GM12878 (cell line): ENCODE measurements at regions not wholly inside any gene's neighbourhood (a gene's known extent, or its start where the extent isn't known, plus 50 kb on each side); places are given as distances from the start of the nearest gene placed in this dataset.

ENCODE experiments used
- ATAC-seq: fragments of 200-7000 bp; cut with Tn5 transposase; 3 replicates; pipeline ENCODE4 v1.9.1; 2020; ENCODE audit warnings: mild to moderate bottlenecking, moderate library complexity
- BruUV-seq: library from RNA; stranded (reverse); fragments of 400-500 nt; replicated peaks from 2 replicates; lab custom pipeline; 2021; lab: Mats Ljungman, UMichigan
- CTCF ChIA-PET: fragments of 300-600 bp; sonication (Branson Sonifier 250); formaldehyde crosslinking; extraction: SDS; loops from one replicate; lab custom pipeline; 2021; ENCODE audit warnings: inconsistent platforms; lab: Yijun Ruan, JAX
- POLR2A ChIA-PET: fragments of 350-600 bp; formaldehyde crosslinking; extraction: SDS; loops from one replicate; lab custom pipeline; 2021; ENCODE audit warnings: inconsistent platforms; lab: Charles Lee
- RAD21 ChIA-PET: fragments of 300-600 bp; sonication (Branson Sonifier 250); formaldehyde crosslinking; loops from one replicate; lab custom pipeline; 2023; ENCODE audit warnings: antibody characterized with exemption; ENCODE audit not compliant: unreplicated experiment; lab: Charles Lee
- SMC1A ChIA-PET: fragments of 300-600 bp; sonication (Branson Sonifier 250); formaldehyde crosslinking; loops from one replicate; lab custom pipeline; 2023; ENCODE audit not compliant: unreplicated experiment, uncharacterized antibody; lab: Charles Lee
- DNase-seq: peaks from one replicate; pipeline ENCODE4 v3.0.0-alpha.2; 2011; ENCODE audit warnings: low read depth, low spot score
- FAIRE-seq: peaks from 3 replicates; lab custom pipeline; 2011; peaks lifted over from hg19 to GRCh38; lab: Jason Lieb, UNC
- H2AFZ ChIP-seq: 2 replicates; pipeline ENCODE4 v1.6.0; 2011; ENCODE audit warnings: low read depth, low read length, control low read depth; ENCODE audit not compliant: control insufficient read depth
- H3K27ac ChIP-seq: 2 replicates; pipeline ENCODE4 v1.5.1; 2011; ENCODE audit warnings: control low read depth; ENCODE audit not compliant: control insufficient read depth, insufficient read depth
- H3K27me3 ChIP-seq, 2 experiments: replicated peaks in 1 of 2; 2 replicates each; pipeline versions ENCODE4 v1.6.0 to v1.6.1; 2011; ENCODE audit warnings: low read length in 1 of 2; ENCODE audit not compliant: control insufficient read depth in 2 of 2, insufficient read depth in 2 of 2
- H3K36me3 ChIP-seq, 2 experiments: 2 replicates each; pipeline ENCODE4 v1.5.1; 2011; ENCODE audit warnings: low read length in 1 of 2; ENCODE audit not compliant: control insufficient read depth in 2 of 2, insufficient read depth in 2 of 2
- H3K4me1 ChIP-seq: 2 replicates; pipeline ENCODE4 v1.6.1; 2011; ENCODE audit warnings: mild to moderate bottlenecking, low read length, moderate library complexity, mixed read lengths; ENCODE audit not compliant: control insufficient read depth, insufficient read depth
- H3K4me2 ChIP-seq: 2 replicates; pipeline ENCODE4 v1.6.0; 2011; ENCODE audit warnings: control low read depth; ENCODE audit not compliant: control insufficient read depth, insufficient read depth
- H3K4me3 ChIP-seq: fragments of 200-600 bp; sonication (generic); 2 replicates; pipeline ENCODE4 v1.5.1; 2016
- H3K79me2 ChIP-seq: 2 replicates; pipeline ENCODE4 v1.6.0; 2011; ENCODE audit warnings: low read length; ENCODE audit not compliant: control insufficient read depth, insufficient read depth
- H3K9ac ChIP-seq: 2 replicates; pipeline ENCODE4 v1.8.0; 2011; ENCODE audit warnings: low read length, control low read depth, mixed read lengths; ENCODE audit not compliant: control insufficient read depth, insufficient read depth
- H3K9me3 ChIP-seq: replicated peaks from 3 replicates; pipeline ENCODE4 v1.5.1; 2011; ENCODE audit warnings: mild to moderate bottlenecking, low read length; ENCODE audit not compliant: control insufficient read depth, insufficient read depth
- H4K20me1 ChIP-seq: 2 replicates; pipeline ENCODE4 v1.6.0; 2011; ENCODE audit not compliant: control insufficient read depth, insufficient read depth
- ASH2L ChIP-seq: fragments of 300-600, 200-600 bp; sonication (generic); IDR thresholded peaks from 2 replicates; pipeline ENCODE4 v1.6.1; 2017; ENCODE audit warnings: low read depth, mild to moderate bottlenecking, borderline replicate concordance
- ELK1 ChIP-seq: IDR thresholded peaks from 2 replicates; pipeline ENCODE4 v1.6.1; 2012; ENCODE audit warnings: low read depth, low read length, improper control_type of control experiment
- IKZF1 ChIP-seq: fragments of 450-650 bp; conservative IDR thresholded peaks from 2 replicates; pipeline ENCODE4 v1.6.1; 2017; ENCODE audit warnings: antibody characterized with exemption, mild to moderate bottlenecking
- IKZF2 ChIP-seq, 2 experiments: fragments of 450-650 bp; IDR thresholded peaks; 2 replicates each; pipeline ENCODE4 v1.6.1; 2017; ENCODE audit warnings: mild to moderate bottlenecking in 2 of 2, moderate library complexity in 2 of 2
- MLLT1 ChIP-seq: fragments of 450-650 bp; IDR thresholded peaks from 2 replicates; pipeline ENCODE4 v1.6.1; 2016; ENCODE audit warnings: mild to moderate bottlenecking
- NFXL1 ChIP-seq: fragments of 450-650 bp; IDR thresholded peaks from 2 replicates; pipeline ENCODE4 v1.6.1; 2017; ENCODE audit warnings: antibody characterized with exemption, mild to moderate bottlenecking, borderline replicate concordance
- PAX5 ChIP-seq: IDR thresholded peaks from 2 replicates; pipeline ENCODE4 v1.6.1; 2011; ENCODE audit warnings: low read depth, low read length, borderline replicate concordance
- SRF ChIP-seq, 2 experiments: IDR thresholded peaks; 2 replicates each; pipeline ENCODE4 v1.6.1; 2011; ENCODE audit warnings: low read depth in 2 of 2, low read length in 2 of 2, mild to moderate bottlenecking in 1 of 2, moderate library complexity in 1 of 2
- WGBS: methylation state at CpG from one replicate; pipeline ENCODE4 v1.1.6; 2016; ENCODE audit warnings: low lambda C conversion rate; ENCODE audit not compliant: insufficient replicate concordance, insufficient coverage; ENCODE audit errors: missing lambda C conversion rate; 5-methylcytosine and 5-hydroxymethylcytosine counted together
- in situ Hi-C: fragments of 300-500 bp; cut with MboI; formaldehyde crosslinking; loops from 9 replicates; pipeline ENCODE4 v1.14.3; 2018; ENCODE audit warnings: mixed read lengths
- intact Hi-C: fragments of 100-400 bp; cut with micrococcal nuclease; formaldehyde crosslinking; loops from one replicate; pipeline ENCODE4 v1.14.2; 2022; ENCODE audit not compliant: unreplicated experiment

- no peak overlapping the region for H3K9ac ChIP-seq
- SMC1A ChIA-PET, result no interaction called here
- no peak for TF ChIP-seq MLLT1
- TF ChIP-seq IKZF1, result no peak
- no peak for TF ChIP-seq ASH2L
- no peak for TF ChIP-seq NFXL1
- no peak for TF ChIP-seq SRF (IDR thresholded peaks at IDR 0.05; ENCODE audit: low read depth in 2 of 2, low read length in 2 of 2)
- no peak for TF ChIP-seq PAX5
- ATAC-seq (no peak), DNase-seq (no peak), FAIRE-seq (no peak)
- no peaks in the 10 kb centered on the region for H3K36me3 ChIP-seq
- H3K9me3 ChIP-seq, result no peaks in the 10 kb centered on the region
- H2AFZ ChIP-seq, result no peak overlapping the region
- no peak overlapping the region for H3K27ac ChIP-seq
- POLR2A ChIA-PET, result no interaction called here
- no peaks in the 10 kb centered on the region for H3K79me2 ChIP-seq
- RAD21 ChIA-PET, result no interaction called here
- CTCF ChIA-PET, result no interaction called here
- WGBS, result 44% methylated on average over 3 of the region's 3 CpGs
- H3K27me3 ChIP-seq, result no peaks in the 10 kb centered on the region
- no peak overlapping the region for H3K4me3 ChIP-seq
- BruUV-seq, result no TSS peak
- no peak overlapping the region for H3K4me2 ChIP-seq
- intact Hi-C loops, result no loop called here
- 0 out of 2 replicates have a peak, but pooled peaks cover 2% of the 10 kb centered on the region for H4K20me1 ChIP-seq
- H3K4me1 ChIP-seq, result no peaks in the 10 kb centered on the region
- in situ Hi-C loops, result no loop called here
Measured at GRCh38 chr7:42722716-42723115, 189.2 kb downstream of the C7orf25 start.

GRCh38 chr7:42722198-42722597, 189.7 kb downstream of the C7orf25 start:
- no peak for DNase-seq
- H3K9ac ChIP-seq, result no peak overlapping the region
- H3K9me3 ChIP-seq, result no peaks in the 10 kb centered on the region
- H4K20me1 ChIP-seq, result 0 out of 2 replicates have a peak, but pooled peaks cover 2% of the 10 kb centered on the region
- intact Hi-C loops, result no loop called here
- no peaks in the 10 kb centered on the region for H3K79me2 ChIP-seq
- POLR2A ChIA-PET, result no interaction called here
- CTCF ChIA-PET, result no interaction called here
- SMC1A ChIA-PET, result no interaction called here
- no peaks in the 10 kb centered on the region for H3K36me3 ChIP-seq
- RAD21 ChIA-PET, result no interaction called here
- no peak overlapping the region for H3K4me2 ChIP-seq
- no peak for ATAC-seq
- no peak overlapping the region for H3K27ac ChIP-seq
- H3K4me1 ChIP-seq, result no peaks in the 10 kb centered on the region
- H3K27me3 ChIP-seq, result no peaks in the 10 kb centered on the region
- no TSS peak for BruUV-seq
- no peak overlapping the region for H3K4me3 ChIP-seq
- in situ Hi-C loops, result no loop called here
- H2AFZ ChIP-seq, result no peak overlapping the region
- TF ChIP-seq IKZF2 (IDR thresholded peaks at IDR 0.05) (no peak), ELK1 (no peak)
- FAIRE-seq, result no peak
